ENCODE measurements at regions not wholly inside any gene's neighbourhood (a gene's known extent, or its start where the extent isn't known, plus 50 kb on each side); places are given as distances from the start of the nearest gene placed in this dataset.
"Not testable (repeated sequence)": the region's sequence is repeated elsewhere in the genome, so short reads cannot be mapped to it uniquely, and the experiment has no call there.

DNA sequence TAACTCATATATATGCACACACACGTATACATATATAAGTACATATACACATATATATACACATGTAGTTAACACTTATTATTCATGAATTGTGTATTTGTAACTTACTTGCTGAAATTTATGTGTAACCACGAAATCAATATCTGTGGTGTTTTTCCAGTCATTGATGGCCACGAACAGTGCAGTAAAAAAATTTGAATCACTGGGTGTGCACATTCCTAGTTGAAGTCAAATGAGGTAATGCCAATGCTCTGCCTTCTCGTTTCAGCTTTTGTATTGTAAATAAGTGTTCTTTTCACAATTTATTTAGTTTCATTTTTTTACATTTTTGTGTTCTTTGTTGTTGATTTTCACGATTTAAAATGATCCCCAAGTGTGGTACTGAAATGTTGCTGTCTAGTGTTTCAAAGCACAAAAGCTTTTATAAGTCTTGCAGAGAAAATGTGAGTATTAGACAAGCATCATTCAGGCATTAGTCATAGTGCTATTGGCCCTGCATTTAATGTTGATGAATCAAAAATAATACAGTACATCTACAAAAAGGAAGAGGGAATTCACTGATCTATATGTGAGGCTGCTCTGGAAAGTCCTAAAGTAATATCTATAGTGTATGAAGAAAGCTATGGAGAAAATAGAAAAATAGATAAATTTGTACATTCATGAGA is 419.0 kb downstream of the DSC3 start:
- no peak for DNase-seq (ENCODE audit: low spot score)

DNA sequence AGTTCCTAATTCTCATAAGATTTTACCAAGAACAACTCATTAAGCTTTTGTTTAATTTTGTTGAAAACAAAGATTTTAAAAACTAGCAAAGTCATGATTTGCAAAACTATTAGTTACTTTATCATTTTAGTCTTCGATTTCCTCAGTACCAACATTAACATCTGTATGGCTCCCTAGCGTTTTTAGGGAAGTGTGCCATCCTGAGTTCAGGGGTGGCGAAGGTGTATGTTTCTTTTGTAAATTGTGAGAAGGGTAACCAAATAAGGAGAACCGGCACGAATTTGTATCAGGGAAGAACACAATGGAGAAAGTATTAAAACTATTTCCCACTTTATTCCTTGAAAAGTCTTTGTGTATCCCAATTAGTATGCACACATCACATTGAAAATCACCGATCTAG is 419.9 kb downstream of the DSC3 start:
- DNase-seq (ENCODE audit: low spot score): no peak

DNA sequence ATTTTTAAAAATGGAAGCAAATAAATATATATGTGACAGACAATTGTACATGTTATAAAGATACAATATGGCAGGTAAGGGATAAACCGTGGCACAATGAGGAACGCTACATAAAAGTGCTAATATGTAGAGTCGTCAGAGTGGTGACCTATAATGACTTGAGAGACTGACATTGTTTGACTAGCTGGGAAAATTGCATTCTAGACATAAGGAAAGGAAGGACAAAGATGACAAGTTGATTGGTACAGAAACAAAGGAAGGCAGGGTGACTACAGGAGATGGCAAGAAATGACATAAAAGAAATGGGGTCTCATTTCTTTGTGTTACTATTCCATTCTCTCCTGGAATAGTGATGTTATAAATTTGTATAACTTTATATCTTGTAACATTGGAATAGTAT is 420.4 kb downstream of the DSC3 start:
- DNase-seq (ENCODE audit: low spot score): no peak

DNA sequence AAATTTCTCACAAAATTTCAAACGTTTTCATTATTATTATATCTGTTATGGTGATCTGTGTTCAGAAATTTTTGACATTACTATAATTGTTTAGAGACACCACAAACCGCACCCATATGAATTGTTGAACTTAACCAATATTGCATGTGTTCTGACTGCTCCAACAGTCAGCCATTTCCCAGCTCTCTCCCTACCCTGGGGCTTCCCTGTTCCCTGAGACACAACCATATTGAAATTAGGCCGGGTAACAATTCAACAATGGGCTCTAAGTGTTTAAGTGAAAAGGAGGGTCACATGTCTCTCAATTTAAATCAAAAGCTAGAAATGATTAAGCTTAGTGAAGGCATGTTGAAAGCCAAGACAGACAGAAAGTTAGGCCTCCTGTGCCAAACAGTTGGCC is 424.0 kb downstream of the DSC3 start:
- no peak for DNase-seq (ENCODE audit: low spot score)

DNA sequence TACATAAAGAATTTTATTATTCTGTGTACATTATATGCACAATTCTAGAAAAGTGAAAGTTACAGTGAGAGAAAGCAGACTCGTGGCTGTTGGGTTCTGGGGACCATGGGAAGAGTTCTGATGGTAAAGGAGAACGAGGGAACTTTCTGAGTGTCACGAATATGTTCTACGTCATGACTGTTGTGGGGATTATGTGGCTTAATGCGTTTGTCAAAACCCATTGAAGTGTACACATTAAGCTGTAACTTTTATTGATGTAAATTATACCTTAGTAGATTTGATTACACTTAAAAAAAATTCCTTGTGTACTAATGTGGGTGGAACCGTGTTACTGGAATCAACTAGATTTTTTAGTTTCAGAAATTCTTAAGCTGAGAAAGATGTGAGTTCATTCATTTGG is 426.1 kb downstream of the DSC3 start:
- no peak for DNase-seq (ENCODE audit: low spot score)

DNA sequence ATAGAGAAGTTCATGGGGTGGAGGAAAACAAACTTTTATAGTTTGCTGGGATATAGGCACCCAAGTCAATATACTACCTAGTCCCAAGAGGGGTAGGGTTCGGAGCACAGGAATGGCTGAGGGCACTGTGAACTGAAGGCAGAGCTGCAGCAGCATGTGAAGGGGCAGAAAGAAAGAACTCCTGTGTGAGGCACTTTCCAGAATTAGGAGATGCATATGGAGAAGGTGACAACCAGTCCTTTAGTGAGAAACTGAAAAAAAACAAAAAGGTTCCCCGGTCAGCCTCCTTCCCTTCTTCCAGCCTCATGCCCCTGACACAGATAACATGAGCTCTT is 429.1 kb downstream of the DSC3 start:
- DNase-seq (ENCODE audit: low spot score): no peak

DNA sequence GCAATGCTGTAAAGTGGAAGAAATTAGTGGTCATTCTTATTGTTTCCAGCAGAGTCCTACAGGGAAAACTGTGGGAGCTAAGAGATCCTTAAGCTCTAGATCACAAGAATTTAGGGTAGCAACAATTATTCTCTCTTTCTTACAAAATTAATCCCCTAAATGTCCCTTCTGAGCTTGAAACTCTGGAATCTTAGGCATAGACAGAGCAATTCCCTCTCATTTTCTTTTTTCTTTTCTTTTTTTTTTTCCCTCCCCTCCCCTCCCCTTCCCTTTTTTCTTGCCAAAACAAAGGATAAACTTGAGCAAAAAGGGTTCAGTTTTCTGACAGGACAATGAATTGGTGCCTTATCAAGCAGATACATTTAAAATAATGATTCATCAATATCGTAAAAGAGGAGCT is 441.0 kb downstream of the DSC3 start:
- no peak for DNase-seq (ENCODE audit: low spot score)

DNA sequence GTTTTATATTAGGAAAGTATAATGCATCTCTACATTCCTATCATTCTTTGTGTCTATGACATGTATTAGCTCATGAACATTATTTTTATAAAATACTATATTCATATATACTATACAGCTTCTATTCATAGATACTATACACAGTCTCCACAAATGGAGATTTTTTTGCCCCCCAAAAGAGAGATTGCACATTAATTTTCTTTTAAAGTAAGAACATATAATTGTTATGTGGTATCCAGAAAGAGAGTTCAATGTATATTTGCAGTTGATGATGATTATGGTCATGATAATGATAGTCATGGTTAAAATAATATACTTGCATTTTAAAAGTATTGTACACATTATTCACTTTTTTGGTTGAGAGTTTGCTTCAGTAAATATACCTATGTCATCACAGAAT is 445.3 kb downstream of the DSC3 start:
- no peak for DNase-seq (ENCODE audit: low spot score)

DNA sequence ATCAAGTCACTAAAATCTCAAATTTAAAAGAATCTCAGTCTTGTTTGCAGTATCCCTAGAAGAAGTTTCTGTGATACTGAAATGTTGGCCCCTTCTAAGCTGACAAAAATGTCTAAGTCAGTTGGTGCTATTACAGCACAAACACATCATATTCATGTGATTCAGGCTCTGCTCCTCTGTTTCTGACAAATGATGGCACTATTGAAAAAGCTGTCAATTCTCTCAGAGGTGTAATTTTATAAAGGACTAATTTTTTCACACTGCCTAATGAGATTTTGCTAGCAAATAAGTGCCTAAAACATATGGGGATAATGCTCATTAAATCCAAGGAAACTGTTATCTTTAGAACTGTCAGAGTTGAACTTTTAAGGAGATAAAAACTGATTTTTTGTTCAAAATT is 445.9 kb downstream of the DSC3 start:
- DNase-seq (ENCODE audit: low spot score): no peak

DNA sequence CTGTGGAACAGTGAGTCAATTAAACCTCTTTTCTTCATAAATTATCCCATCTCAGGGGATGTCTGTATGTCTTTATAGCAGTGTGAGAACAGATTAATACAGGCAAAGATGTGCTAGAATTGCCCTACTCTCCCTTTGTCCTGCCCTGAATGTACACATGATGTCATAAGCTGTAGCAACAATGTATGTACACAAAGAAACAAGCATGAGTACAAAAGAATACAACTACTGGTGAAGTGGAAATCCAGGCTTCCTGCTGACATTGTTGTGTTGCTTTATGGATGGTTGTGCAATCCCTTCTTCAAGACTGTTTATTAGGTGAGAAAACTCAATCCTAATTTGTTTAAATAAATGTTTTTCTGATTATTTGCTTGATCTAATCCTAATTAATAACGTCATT is 446.6 kb downstream of the DSC3 start:
- DNase-seq (ENCODE audit: low spot score): no peak

DNA sequence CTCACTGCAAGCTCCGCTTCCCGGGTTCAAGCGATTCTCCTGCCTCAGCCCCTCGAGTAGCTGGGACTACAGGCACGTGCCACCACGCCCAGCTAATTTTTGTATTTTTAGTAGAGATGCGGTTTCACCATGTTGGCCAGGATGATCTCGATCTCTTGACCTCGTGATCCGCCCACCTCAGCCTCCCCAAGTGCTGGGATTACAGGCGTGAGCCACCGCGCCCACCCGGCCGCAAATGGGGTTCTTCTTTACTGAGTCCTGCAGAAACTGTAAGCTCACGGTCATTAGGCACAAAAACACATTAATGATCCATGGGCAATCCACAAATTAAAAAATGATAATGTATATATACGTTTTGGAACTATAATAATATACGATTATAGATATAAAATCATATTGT is 447.6 kb downstream of the DSC3 start:
- not testable (repeated sequence) for DNase-seq (ENCODE audit: low spot score)

DNA sequence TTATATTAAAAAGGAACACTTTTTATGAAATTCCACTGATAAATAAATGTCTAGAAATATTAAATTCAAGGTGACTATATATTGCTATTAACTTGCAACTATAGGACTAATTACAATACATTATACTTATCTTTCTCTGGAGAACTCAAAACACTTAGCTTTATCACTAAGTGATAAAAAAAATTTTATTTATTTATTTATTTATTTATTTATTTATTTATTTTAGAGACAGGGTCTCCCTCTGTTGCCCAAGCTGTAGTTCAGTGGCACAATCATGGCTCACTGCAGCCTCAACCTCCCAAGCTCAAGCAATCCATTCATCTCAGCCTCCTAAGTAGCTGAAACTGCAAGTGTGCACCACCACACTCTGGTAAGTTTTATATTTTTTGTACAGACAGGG is 451.1 kb downstream of the DSC3 start:
- no peak for DNase-seq (ENCODE audit: low spot score)

DNA sequence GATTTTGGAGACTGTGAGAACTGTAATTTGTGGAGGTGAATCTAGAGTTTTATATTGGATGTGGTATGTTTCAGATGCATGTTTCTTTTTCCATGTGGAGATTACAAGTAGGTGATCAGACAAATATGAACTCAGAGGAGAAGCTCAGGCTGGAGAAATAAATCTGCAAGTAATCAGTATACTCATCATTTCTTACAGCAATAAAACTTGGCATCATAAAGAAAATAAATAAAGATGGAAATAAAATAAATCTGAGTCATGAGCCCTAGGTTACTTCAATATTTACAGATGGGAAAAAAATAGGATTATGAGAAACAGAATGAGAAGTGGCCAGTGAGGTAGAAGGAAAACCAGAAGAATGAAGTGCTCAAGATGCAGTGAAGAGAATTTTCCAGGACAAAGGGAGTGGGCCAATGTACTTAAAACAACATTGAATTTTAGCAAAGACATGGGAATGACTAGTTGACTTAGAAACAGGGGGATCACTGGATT is 453.8 kb downstream of the DSC3 start:
- DNase-seq (ENCODE audit: low spot score): no peak

DNA sequence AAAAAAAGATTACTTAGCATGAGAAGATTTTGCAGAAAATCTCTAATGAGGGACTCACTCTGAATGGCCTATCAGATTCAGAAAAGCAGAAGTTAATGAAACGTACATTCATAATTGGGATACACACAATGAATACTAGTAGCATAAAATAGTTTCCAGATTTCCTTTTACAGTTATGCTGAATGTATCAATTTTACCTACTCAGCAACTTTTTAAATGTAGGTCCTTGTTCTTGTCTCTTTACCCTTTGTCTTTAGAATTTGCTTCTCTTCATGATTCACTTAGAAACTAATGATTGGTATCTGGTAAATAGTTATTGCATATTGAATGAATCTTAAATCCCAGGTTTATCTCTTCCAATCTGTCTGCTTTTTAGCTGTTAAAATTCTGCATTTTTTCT is 458.8 kb downstream of the DSC3 start:
- no peak for DNase-seq (ENCODE audit: low spot score)

DNA sequence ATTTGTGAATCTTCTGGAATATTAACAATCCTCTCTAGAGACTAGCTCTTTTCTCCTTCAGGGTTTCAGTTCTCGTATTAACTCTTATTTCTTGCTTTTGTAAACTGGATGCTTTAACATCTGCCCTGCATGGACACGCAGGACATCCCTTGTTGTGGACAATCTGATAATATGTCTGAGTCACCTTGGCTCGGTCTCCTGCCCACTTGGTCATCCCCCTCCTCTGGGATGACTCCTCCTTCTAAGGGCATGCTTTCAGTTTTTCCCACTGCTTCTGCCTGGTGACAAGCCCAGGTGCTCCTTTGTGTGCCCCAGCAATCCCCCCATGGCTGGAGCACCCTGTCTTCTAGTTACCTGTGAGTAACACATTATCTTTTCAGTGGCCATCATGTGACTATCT is 460.5 kb downstream of the DSC3 start:
- no peak for DNase-seq (ENCODE audit: low spot score)

DNA sequence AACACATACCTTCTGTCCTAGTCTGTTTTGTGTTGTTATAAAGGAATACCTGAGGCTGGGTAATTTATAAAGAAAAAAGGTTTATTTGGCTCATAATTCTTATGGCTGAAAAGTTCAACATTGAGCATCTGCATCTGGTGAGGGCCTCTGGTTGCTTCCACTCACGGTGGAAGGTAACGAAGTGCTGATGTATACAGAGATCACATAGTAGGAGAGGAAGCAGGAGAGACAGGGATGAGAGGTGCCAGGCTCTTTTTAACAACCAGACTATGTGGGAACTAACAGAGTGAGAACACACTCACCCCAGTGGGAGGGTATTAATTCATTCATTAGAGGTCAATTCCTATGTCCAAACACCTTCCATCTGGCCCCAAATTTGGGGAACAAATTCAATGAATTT is 463.8 kb downstream of the DSC3 start:
- no peak for DNase-seq (ENCODE audit: low spot score)

DNA sequence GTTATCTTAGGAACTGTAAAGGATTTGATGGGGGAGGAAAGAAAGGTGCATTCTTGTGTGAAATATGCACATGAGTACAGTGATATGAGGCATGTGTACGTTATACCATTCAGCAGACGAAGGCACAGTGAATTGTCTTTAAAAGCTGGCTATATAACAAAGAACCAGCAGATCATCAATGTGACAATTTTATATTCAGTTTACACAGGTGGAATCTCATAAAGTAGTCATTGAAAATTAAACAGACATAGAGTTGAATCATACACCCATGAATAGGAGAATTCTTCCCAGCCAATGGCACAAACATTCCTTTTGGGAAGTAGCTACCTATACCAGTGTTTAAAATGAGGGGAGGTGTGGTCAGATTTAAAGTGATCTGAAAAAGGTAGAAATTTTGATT is 470.3 kb downstream of the DSC3 start:
- no peak for DNase-seq (ENCODE audit: low spot score)

DNA sequence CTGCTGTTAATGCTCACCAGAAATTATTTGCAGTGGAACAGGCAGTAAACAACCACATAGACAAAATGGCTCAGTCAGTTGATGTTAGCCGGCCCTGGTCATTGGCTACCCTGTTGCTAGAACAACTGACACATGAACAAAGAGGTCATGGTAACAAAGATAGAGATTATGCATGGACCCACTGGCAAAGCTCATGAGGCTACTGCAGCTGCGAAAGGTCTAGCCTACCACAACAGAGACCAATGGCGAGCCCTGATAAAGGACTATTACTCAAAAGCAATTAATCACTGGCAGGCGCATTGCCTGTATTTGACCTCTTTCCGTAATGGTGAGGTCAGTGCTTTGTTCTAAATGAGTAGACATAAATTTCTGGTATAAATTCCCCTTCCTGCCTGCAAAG is 474.2 kb downstream of the DSC3 start:
- no peak for DNase-seq (ENCODE audit: low spot score)

DNA sequence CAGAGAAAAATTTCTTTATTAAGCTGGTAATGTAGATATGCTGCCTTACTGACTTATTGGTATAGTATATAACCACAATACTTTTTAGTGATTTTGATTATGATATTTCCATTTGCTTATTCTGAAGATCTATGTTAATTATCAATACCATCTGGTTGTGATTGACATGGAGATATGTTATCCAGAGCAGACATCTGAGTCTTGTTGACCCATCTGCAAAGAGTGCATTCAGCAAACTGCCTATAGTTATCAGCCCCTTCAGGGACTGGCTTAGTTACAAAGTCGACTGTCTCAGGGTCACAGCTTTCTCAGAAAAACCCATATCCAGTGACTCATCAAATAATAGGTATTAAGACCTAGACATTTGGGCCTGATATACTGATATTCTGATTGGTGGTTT is 475.7 kb downstream of the DSC3 start:
- DNase-seq (ENCODE audit: low spot score): no peak

DNA sequence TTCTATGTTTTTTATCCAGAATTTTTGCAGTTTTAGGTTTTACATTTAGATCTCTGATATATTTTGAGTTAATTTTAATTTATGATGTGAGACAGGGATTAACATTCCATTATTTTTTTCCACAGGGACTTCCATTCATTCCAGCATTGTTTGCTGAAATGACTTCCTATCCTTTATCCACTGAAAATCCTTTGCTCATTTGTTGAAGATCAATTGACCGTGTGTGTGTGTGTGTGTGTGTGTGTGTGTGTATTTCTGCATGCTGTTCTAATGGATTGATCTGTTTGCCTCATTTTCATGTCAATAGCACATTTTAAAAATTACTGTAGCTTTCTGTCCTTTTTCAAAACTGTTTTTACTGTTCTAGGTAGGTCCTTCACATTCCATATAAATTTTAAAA is 480.3 kb downstream of the DSC3 start:
- DNase-seq (ENCODE audit: low spot score): no peak

DNA sequence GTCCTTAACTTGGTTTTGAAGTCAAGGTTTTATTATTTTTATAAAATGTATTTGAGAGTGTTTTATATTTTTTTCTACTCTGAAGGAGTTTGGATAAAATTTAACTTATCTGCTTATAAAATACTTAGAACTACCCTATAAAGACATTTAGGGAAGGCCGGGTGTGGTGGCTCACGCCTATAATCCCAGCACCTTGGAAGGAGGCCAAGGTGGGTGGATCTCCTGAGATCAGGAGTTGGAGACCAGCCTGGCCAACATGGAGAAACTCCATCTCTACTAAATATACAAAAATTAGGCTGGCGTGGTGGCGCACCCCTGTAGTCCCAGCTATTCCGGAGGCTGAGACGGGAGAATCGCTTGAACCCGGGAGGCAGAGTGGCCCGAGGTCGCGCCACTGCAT is 486.4 kb downstream of the DSC3 start:
- DNase-seq (ENCODE audit: low spot score): no peak

DNA sequence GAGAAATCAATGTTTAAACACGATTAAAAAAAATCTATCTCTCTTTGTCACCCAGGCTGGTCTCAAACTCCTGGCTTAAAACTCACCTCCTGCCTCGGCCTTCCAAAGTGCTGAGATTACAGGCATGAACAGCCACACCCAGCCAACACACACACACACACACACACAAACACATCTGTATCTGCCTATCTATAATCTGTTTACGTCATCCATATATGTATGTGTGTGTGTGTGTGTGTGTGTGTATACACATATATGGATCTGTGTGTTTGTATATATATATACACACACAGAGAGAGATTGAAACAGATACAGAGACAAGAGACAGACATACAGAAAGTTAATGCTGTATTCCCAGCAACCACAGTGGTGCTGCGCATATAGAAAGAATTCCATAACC is 497.1 kb downstream of the DSC3 start:
- DNase-seq (ENCODE audit: low spot score): no peak

DNA sequence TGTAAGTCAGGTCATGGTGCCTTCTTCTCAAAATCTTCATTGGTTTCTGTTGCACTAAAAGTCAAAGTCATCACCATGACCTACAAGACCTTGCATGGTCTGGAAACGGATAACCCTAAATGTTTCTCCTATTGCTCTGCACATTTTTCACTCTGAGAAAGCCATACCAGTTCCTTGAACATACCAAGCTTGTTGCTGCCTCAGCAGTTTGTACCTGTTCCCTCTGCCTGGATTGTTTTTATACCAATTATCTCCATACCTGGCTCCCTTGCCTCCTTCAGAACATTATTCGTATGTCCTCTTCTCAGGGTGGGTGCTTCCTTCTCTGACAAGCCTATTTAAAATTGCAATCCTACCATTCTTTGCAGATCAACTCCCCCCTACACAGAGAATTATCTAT is 498.4 kb downstream of the DSC3 start:
- no peak for DNase-seq (ENCODE audit: low spot score)

DNA sequence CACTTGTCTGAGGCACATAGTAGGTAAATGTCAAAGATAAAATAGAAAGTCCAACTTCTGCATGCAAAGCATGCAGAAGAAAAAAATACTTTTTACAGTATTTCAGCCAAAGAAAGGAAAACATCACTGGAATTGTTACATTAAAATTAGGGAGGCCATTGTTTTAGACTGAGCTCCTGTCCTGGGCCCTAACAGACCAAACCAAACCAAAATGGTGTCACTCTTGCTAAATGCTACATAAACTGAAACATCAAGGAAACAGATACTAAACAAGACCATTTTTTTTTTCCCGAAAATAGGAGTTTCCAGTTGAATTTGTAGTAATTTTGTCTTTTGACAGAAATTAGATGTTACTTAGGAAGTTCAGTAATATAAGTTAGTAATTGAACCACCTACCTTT is 508.8 kb downstream of the DSC3 start:
- no peak for DNase-seq (ENCODE audit: low spot score)

DNA sequence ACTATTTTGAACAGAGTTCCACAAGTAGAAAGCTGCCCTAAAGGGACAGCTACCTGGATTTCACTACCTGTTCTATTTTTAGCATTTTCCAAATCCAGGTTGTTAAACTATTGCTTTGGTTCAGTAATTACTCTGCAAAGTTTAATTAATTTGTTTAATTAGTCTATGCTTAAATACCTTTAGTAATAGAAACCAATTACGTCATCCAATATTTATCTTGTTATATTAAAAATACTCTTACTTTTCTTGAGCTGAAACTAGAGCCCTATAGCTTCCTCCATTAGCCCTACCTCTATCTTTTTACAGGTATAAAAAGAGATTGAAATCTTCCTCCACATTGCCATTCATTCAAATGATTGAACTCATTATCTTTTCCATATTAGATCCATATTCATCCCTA is 514.6 kb downstream of the DSC3 start:
- DNase-seq (ENCODE audit: low spot score): no peak
